ENCODE measurements at regions not wholly inside any gene's neighbourhood (a gene's known extent, or its start where the extent isn't known, plus 50 kb on each side); places are given as distances from the start of the nearest gene placed in this dataset.

GRCh38 chr3:72375237-72376076 is 472.8 kb downstream of the SHQ1 start:
- H3K9me2 ChIP-seq, result no peaks in the 10 kb centered on the region
- H3K79me2 ChIP-seq (ENCODE audit: insufficient read depth), result peaks cover 10% of the 10 kb centered on the region; the same call in 1 of the 2 replicates
- ChIA-PET POLR2A (no interaction called here), CTCF (interaction anchor here (1.5 kb wide), 1 partner anchor 500 kb away, joined by 5 read pairs; no protein-coding TSS in a partner anchor)
- no peak overlapping the region for H3K4me3 ChIP-seq (ENCODE audit: low read depth in 2 of 2, low read length in 1 of 2)
- peak overlapping the region in 1 of 2 experiments; percentile 28; a peak in 2 of 4 replicates for H3K27ac ChIP-seq (ENCODE audit: low read depth in 2 of 2, low read length in 1 of 2)
- no peaks in the 10 kb centered on the region for H3K27me3 ChIP-seq (ENCODE audit: insufficient read depth)
- H3K9ac ChIP-seq, result no peak overlapping the region
- 90% methylated on average over 10 of the region's 10 CpGs for WGBS (ENCODE audit: low lambda C conversion rate)
- no peak for TF ChIP-seq TEAD4 (IDR thresholded peaks at IDR 0.05; ENCODE audit: borderline replicate concordance, insufficient read depth)
- TF ChIP-seq GATA2 (CRISPR knock-in tag; IDR thresholded peaks at IDR 0.05), result peak; percentile 21; the same call in 1 of the 2 replicates
- TF ChIP-seq POLR2AphosphoS5 (IDR thresholded peaks at IDR 0.05; ENCODE audit: low read depth, low read length), result no peak
- TF ChIP-seq TAF1 (IDR thresholded peaks at IDR 0.05; ENCODE audit: borderline replicate concordance, low read depth, low read length), result no peak
- DNase-seq, result no peak
- H3F3A ChIP-seq (replicated peaks; ENCODE audit: insufficient read depth), result no peaks in the 10 kb centered on the region
- H2AFZ ChIP-seq (ENCODE audit: low read depth), result no peak overlapping the region
- peaks cover 28 to 29% of the 10 kb centered on the region in 2 experiments for H3K36me3 ChIP-seq (replicated peaks in 1 of 2; ENCODE audit: control insufficient read depth in 1 of 2, insufficient read depth in 2 of 2, low read length in 1 of 2)
- H3K9me3 ChIP-seq, result no peaks in the 10 kb centered on the region
- H4K20me1 ChIP-seq (ENCODE audit: insufficient read depth), result peaks cover 17% of the 10 kb centered on the region
- no peak overlapping the region for H3K4me2 ChIP-seq
- H3K4me1 ChIP-seq (ENCODE audit: control insufficient read depth in 1 of 2, insufficient read depth in 2 of 2, low read depth in 1 of 2, low read length in 1 of 2), result peaks cover 0 to 4% of the 10 kb centered on the region in 2 experiments; a peak in 2 of 4 replicates

- POLR2A ChIA-PET, result no interaction called here
- Histone ChIP-seq H3K36me3 (replicated peaks in 1 of 2; ENCODE audit: control insufficient read depth in 1 of 2, insufficient read depth in 2 of 2, low read length in 1 of 2) (peaks cover 18 to 20% of the 10 kb centered on the region in 2 experiments), H3K4me3 (ENCODE audit: low read depth in 2 of 2, low read length in 1 of 2) (no peak overlapping the region), H3K79me2 (ENCODE audit: insufficient read depth) (no peaks in the 10 kb centered on the region), H2AFZ (ENCODE audit: low read depth) (no peak overlapping the region), H3K4me1 (ENCODE audit: control insufficient read depth in 1 of 2, insufficient read depth in 2 of 2, low read depth in 1 of 2, low read length in 1 of 2) (peaks cover 0 to 4% of the 10 kb centered on the region in 2 experiments; a peak in 2 of 4 replicates), H3K9me2 (no peaks in the 10 kb centered on the region), H3K27ac (ENCODE audit: low read depth in 2 of 2, low read length in 1 of 2) (no peak overlapping the region), H3F3A (replicated peaks; ENCODE audit: insufficient read depth) (no peaks in the 10 kb centered on the region), H3K9me3 (no peaks in the 10 kb centered on the region), H3K27me3 (ENCODE audit: insufficient read depth) (no peaks in the 10 kb centered on the region), H3K9ac (no peak overlapping the region), H3K4me2 (no peak overlapping the region), H4K20me1 (ENCODE audit: insufficient read depth) (no peaks in the 10 kb centered on the region)
- CTCF ChIA-PET, result no interaction called here
- TF ChIP-seq FOXJ3 (CRISPR knock-in tag; IDR thresholded peaks at IDR 0.05) (no peak), NRF1 (IDR thresholded peaks at IDR 0.05; ENCODE audit: low read depth, low read length) (no peak), USF1 (IDR thresholded peaks at IDR 0.05; ENCODE audit: borderline replicate concordance, low read depth) (no peak), GABPA (IDR thresholded peaks at IDR 0.05; ENCODE audit: low read depth) (no peak), PBX3 (IDR thresholded peaks at IDR 0.05) (no peak), MEF2A (IDR thresholded peaks at IDR 0.05; ENCODE audit: borderline replicate concordance, low read depth) (no peak), EZH2phosphoT487 (IDR thresholded peaks at IDR 0.05; ENCODE audit: borderline replicate concordance, low read depth) (no peak), IRF3 (IDR thresholded peaks at IDR 0.05; ENCODE audit: low read depth, low read length) (no peak), USF2 (IDR thresholded peaks at IDR 0.05; ENCODE audit: borderline replicate concordance, low read depth, low read length) (no peak), TAF1 (IDR thresholded peaks at IDR 0.05; ENCODE audit: borderline replicate concordance, low read depth, low read length) (no peak), RCOR1 (IDR thresholded peaks at IDR 0.05; ENCODE audit: low read length) (no peak), CTCF (IDR thresholded peaks at IDR 0.05) (no peak)
- no peak for DNase-seq
- WGBS (ENCODE audit: low lambda C conversion rate), result 93% methylated on average over 8 of the region's 8 CpGs
Observed at GRCh38 chr3:72373139-72373538, 475.1 kb downstream of the SHQ1 start.
